GM19468 (cell line): ENCODE measurements at regions not wholly inside any gene's neighbourhood (a gene's known extent, or its start where the extent isn't known, plus 50 kb on each side); places are given as distances from the start of the nearest gene placed in this dataset.
A peak's percentile ranks its signal among the peaks of the same experiment; 100 is the strongest.
"Not testable (repeated sequence)": the region's sequence is repeated elsewhere in the genome, so short reads cannot be mapped to it uniquely, and the experiment has no call there.

Experiments used
- ATAC-seq: cut with Tn5 transposase; IDR thresholded peaks from one replicate; pipeline ENCODE4 v1.9.1; 2021; ENCODE audit warnings: mild to moderate bottlenecking, moderate library complexity, moderate number of reproducible peaks; ENCODE audit not compliant: unreplicated experiment; ENCODE audit errors: extremely low read depth

DNA sequence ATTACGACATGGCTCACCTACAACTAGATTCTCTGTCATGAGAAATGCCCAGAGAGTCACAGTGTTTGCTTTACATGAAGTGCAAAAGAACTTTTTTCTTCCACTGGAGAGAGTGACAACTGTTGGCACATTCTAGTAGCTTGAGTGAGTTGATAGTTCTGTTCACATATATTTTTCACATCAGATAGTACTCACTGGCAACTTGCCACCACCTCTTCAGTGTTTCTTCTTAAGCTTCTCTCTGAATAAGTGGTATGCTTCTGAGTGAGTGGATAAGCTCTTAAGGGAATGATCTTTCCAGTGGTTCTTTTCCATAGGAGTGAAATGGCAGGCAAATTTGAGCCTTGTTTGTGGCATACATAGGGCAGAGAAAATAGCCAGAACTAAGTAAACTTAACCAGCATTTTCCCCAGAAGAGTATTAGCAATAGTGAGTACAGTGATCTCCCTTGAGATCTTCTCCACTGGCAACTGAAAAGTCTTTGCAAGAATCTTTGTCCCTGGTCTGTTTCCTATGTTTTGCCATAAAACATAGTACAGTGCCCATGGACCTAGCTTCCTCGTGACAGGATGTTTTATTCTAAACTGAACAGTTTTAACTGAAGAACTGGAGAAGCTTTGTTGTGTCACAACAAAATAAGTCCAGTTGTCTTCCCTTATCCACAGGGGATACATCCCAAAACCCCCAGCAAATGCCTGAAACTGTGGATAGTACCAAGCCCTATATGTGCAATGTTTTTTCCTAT is 125.4 kb upstream of the CDK13 start:
- no peak for ATAC-seq

GRCh38 chr7:39825401-39825980 is 124.6 kb upstream of the CDK13 start:
- ATAC-seq: no peak

DNA sequence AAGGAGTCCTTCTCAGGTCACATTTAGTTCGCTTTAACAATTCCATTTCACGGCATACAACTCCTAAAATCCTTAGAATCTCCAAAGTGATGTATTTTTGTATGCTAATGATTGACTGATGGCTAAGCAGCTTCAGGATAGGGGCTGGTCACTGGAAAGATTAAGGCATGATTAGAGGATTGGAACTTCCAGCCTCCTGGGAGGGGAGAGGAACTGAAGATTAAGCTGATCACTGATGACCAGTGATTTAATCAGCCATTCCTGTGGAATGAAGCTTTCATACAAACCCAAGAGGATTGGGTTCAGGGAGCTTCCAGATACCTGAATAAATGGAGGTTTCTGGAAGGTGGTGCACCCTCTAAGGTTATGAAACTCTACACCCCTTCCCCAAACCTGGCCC is 123.9 kb upstream of the CDK13 start:
- ATAC-seq: no peak

- no peak for ATAC-seq
Observed at GRCh38 chr7:39827571-39827970, 122.5 kb upstream of the CDK13 start.

GRCh38 chr7:39829028-39829427 is 121.0 kb upstream of the CDK13 start:
- ATAC-seq: no peak

DNA sequence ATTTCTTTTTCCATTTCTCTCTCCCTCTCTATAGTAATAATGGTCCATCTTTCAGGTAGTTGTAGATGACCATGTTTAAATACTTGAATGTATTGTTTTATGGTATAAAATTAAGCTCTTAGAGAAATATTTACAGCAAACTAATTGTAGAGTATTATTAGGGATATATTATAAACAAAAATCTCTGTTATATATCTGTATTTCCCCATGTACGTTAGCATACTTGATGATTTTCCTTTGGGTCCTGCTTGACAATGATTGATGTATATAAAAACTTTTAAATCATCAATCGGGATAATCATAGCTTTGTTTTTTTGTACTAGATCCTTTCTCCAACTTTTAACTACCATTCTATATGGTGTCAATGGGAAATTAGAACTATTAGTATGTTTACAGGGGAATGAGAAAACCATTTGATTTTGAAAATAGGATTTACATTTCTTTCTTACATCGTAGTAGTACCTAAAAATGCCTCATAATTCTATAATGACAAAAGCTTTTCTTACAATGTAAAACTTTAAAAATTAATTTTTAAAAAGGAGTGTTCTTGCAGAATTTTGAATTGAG is 117.5 kb upstream of the CDK13 start:
- ATAC-seq: no peak

GRCh38 chr7:39833180-39833799 is 116.8 kb upstream of the CDK13 start:
- ATAC-seq: not testable (repeated sequence)

DNA sequence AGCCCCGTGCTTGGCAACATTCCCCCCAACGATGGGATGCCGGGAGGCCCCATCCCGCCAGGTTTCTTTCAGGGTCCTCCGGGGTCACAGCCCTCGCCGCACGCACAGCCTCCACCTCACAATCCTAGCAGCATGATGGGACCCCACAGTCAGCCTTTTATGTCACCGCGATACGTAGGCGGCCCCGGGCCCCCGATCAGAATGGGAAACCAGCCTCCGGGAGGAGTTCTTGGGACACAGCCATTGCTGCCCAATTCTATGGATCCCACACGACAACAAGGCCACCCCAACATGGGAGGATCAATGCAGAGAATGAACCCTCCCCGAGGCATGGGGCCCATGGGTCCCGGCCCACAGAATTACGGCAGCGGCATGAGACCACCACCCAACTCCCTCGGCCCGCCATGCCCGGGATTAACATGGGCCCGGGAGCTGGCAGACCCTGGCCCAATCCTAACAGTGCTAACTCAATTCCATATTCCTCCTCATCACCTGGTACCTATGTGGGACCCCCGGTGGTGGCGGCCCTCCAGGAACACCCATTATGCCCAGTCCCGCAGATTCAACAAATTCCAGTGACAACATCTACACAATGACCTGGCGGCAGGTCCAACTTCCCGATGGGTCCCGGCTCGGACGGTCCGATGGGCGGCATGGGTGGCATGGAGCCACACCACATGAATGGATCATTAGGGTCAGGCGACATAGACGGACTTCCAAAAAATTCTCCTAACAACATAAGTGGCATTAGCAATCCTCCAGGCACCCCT is 116.0 kb upstream of the CDK13 start:
- ATAC-seq: not testable (repeated sequence)

- no peak for ATAC-seq
Observed at GRCh38 chr7:39838326-39838725, 111.7 kb upstream of the CDK13 start.

GRCh38 chr7:39845006-39845405 is 105.0 kb upstream of the CDK13 start:
- no peak for ATAC-seq

DNA sequence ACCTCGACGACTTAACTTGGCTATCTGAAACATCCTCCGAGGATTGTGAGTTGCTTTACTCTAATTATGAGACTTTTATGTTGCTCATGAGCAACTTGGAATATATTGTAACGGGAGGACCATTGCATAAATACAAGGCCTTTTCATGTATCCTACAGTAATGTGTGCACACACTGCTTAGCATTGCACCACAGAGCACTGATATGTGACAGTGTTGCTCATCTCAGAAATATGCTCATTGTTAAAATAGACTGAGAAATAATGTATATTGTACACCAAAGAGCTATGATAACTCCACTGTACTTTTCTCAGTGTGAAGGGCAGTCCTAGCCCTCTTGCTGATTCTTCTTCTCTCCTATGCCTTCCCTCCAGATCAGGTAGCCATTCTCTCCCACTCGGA is 102.8 kb upstream of the CDK13 start:
- no peak for ATAC-seq

DNA sequence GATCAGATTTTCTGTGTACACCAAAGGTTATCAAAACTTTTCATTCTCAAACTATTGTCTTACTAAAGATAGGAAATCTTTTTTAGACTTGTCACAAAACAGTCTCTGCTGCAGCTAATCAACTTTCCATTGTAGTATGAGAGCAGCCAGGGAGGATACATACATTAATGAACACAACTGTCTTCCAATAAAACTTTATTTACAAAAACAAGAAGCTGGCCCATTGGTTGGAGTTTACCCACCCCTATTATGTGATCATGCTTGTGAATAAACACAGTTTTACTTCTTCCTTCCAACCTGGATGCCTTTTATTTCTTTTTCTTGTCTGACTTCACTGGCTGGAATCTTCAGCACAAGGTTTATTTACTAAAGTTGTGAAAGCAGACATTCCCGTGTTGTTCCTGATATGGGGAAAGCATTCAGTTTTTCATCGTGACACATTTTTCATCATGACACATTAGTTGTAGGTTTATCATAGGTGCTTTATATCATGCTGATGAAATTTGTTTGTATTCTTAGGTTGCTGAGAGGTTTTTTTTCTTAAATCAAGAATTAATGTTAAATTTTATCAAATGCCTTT is 98.5 kb upstream of the CDK13 start:
- ATAC-seq: no peak

- ATAC-seq: peak; percentile 79
Observed at GRCh38 chr7:39854616-39855324, 95.3 kb upstream of the CDK13 start.

- no peak for ATAC-seq
Observed at GRCh38 chr7:39855325-39855674, 94.8 kb upstream of the CDK13 start.

- ATAC-seq: not testable (repeated sequence)
Observed at GRCh38 chr7:39863675-39864322, 86.3 kb upstream of the CDK13 start.

GRCh38 chr7:39869888-39870522 is 80.1 kb upstream of the CDK13 start:
- ATAC-seq: not testable (repeated sequence)

- not testable (repeated sequence) for ATAC-seq
Observed at GRCh38 chr7:39871610-39872009, 78.4 kb upstream of the CDK13 start.

DNA sequence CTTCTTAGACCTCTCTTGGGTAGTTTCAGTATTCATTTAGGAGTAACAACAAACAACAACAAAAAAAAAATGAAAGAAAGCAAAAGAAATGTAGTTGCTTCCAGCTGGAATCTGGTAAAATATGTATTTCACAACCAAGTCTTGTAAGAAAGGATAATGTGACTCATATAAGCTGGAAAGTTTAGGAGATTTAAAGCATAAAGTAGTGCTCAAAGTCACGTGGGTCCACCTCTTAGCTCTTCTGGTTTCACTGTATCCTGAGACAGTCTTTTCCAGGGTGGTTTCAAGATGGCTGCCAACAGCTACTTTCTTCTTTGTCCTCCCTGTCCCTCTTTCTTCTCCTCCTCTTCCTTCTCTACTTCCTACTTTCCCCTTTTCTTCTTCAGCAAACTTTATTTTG is 69.5 kb upstream of the CDK13 start:
- ATAC-seq: no peak
